Type B pancreatic cell (in vitro differentiated cells): ENCODE measurements at regions not wholly inside any gene's neighbourhood (a gene's known extent, or its start where the extent isn't known, plus 50 kb on each side); places are given as distances from the start of the nearest gene placed in this dataset.

ENCODE experiments used
- DNase-seq: peaks from one replicate; pipeline ENCODE4 v3.0.0; 2021; ENCODE audit warnings: mixed read lengths; ENCODE audit not compliant: unreplicated experiment; ENCODE audit errors: extremely low spot score
- H3K27ac Mint-ChIP-seq: 2 replicates; pipeline ENCODE4 v1.8.0; 2021; ENCODE audit warnings: mild to moderate bottlenecking, mixed read lengths
- H3K27me3 Mint-ChIP-seq: 2 replicates; pipeline ENCODE4 v1.8.0; 2021; ENCODE audit warnings: mixed read lengths
- H3K36me3 Mint-ChIP-seq: 2 replicates; pipeline ENCODE4 v1.8.0; 2021; ENCODE audit warnings: mixed read lengths
- H3K4me1 Mint-ChIP-seq: one replicate; pipeline ENCODE4 v1.8.0; 2021; ENCODE audit warnings: mixed read lengths; ENCODE audit not compliant: unreplicated experiment
- H3K4me3 Mint-ChIP-seq: 2 replicates; pipeline ENCODE4 v1.8.0; 2021; ENCODE audit warnings: mild to moderate bottlenecking, mixed read lengths
- H3K9me3 Mint-ChIP-seq: 2 replicates; pipeline ENCODE4 v1.8.0; 2021; ENCODE audit warnings: mixed read lengths
- TF ChIP-seq, protein P1 (sequence below): fragments of 200-600 bp; sonication (generic); conservative IDR thresholded peaks from 2 replicates; pipeline ENCODE4 v1.5.0; 2021; ENCODE audit warnings: antibody characterized with exemption, mild to moderate bottlenecking

GRCh38 chr15:67922106-67922675, 82.3 kb upstream of the RNU6-1 start:
- Mint-ChIP-seq H3K9me3 (peaks cover 14% of the 10 kb centered on the region), H3K27me3 (no peaks in the 10 kb centered on the region), H3K4me3 (no peak overlapping the region), H3K4me1 (peaks cover 31% of the 10 kb centered on the region), H3K36me3 (peaks cover 4% of the 10 kb centered on the region), H3K27ac (no peak overlapping the region)
- TF ChIP-seq, protein P1, sequence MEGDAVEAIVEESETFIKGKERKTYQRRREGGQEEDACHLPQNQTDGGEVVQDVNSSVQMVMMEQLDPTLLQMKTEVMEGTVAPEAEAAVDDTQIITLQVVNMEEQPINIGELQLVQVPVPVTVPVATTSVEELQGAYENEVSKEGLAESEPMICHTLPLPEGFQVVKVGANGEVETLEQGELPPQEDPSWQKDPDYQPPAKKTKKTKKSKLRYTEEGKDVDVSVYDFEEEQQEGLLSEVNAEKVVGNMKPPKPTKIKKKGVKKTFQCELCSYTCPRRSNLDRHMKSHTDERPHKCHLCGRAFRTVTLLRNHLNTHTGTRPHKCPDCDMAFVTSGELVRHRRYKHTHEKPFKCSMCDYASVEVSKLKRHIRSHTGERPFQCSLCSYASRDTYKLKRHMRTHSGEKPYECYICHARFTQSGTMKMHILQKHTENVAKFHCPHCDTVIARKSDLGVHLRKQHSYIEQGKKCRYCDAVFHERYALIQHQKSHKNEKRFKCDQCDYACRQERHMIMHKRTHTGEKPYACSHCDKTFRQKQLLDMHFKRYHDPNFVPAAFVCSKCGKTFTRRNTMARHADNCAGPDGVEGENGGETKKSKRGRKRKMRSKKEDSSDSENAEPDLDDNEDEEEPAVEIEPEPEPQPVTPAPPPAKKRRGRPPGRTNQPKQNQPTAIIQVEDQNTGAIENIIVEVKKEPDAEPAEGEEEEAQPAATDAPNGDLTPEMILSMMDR, result no peak
- DNase-seq, result no peak

GRCh38 chr15:67922971-67923945, 83.4 kb upstream of the RNU6-1 start:
- Mint-ChIP-seq H3K27me3 (no peaks in the 10 kb centered on the region), H3K9me3 (peaks cover 14% of the 10 kb centered on the region), H3K4me1 (peaks cover 31% of the 10 kb centered on the region), H3K27ac (peak overlapping the region; percentile 27), H3K4me3 (no peak overlapping the region), H3K36me3 (peaks cover 4% of the 10 kb centered on the region)
- no peak for DNase-seq
- TF ChIP-seq, protein P1, result no peak

- Mint-ChIP-seq H3K27ac (no peak overlapping the region), H3K36me3 (peaks cover 4% of the 10 kb centered on the region), H3K4me1 (peaks cover 31% of the 10 kb centered on the region), H3K27me3 (no peaks in the 10 kb centered on the region), H3K9me3 (peaks cover 14% of the 10 kb centered on the region), H3K4me3 (no peak overlapping the region)
- TF ChIP-seq, protein P1, result no peak
- no peak for DNase-seq
Observed at GRCh38 chr15:67924359-67924974, 84.6 kb upstream of the RNU6-1 start.

DNA sequence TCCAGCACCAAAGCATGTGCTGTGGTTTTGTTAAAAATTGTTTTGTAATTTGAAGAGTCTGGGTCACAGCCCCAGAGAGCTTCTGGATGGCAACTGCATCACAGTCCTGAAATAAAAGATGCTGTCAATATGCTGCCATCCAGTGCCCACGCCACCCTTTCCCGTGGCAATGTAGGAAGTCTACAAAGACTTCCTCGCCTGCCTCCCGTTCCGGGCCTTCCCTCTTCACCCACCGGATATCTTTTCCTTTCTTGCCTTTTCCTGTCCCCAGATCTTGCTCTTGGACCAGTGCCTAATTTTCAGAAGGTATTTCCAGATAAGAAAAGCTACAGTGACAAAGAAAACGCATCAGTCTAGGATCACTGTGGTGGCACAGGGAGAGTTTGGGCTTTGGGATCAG, 85.3 kb upstream of the RNU6-1 start:
- TF ChIP-seq, protein P1, result no peak
- Mint-ChIP-seq H3K4me3 (no peak overlapping the region), H3K27me3 (no peaks in the 10 kb centered on the region), H3K4me1 (peaks cover 36% of the 10 kb centered on the region), H3K36me3 (peaks cover 4% of the 10 kb centered on the region), H3K9me3 (peaks cover 14% of the 10 kb centered on the region), H3K27ac (no peak overlapping the region)
- DNase-seq, result no peak

GRCh38 chr15:67927501-67928168, 87.8 kb upstream of the RNU6-1 start:
- no peak for DNase-seq
- peaks cover 10% of the 10 kb centered on the region for H3K9me3 Mint-ChIP-seq
- peaks cover 42% of the 10 kb centered on the region for H3K4me1 Mint-ChIP-seq
- H3K36me3 Mint-ChIP-seq, result peaks cover 4% of the 10 kb centered on the region
- H3K27me3 Mint-ChIP-seq, result no peaks in the 10 kb centered on the region
- H3K4me3 Mint-ChIP-seq, result peak overlapping the region; percentile 34
- TF ChIP-seq, protein P1, result no peak
- peak overlapping the region; percentile 67 for H3K27ac Mint-ChIP-seq
